Left hindlimb (tissue), 1 donor: ENCODE measurements at regions not wholly inside any gene's neighbourhood (a gene's known extent, or its start where the extent isn't known, plus 50 kb on each side); places are given as distances from the start of the nearest gene placed in this dataset.

ENCODE experiments used
- DNase-seq: peaks from one replicate; pipeline ENCODE4 v3.0.0-alpha.2; 2018

- no peak for DNase-seq
Measured at GRCh38 chr19:29432677-29433076, 93.1 kb upstream of the VSTM2B start.

GRCh38 chr19:29436591-29437103, 89.1 kb upstream of the VSTM2B start:
- no peak for DNase-seq

- no peak for DNase-seq
Measured at GRCh38 chr19:29439021-29439420, 86.8 kb upstream of the VSTM2B start.

GRCh38 chr19:29439688-29440550, 85.9 kb upstream of the VSTM2B start:
- no peak for DNase-seq

- DNase-seq: no peak
Measured at GRCh38 chr19:29442094-29442493, 83.7 kb upstream of the VSTM2B start.

- DNase-seq: no peak
Measured at GRCh38 chr19:29442910-29443309, 82.9 kb upstream of the VSTM2B start.

GRCh38 chr19:29445246-29445645, 80.5 kb upstream of the VSTM2B start:
- DNase-seq: no peak

GRCh38 chr19:29446361-29446760, 79.4 kb upstream of the VSTM2B start:
- no peak for DNase-seq

- DNase-seq: no peak
Measured at GRCh38 chr19:29448046-29448445, 77.7 kb upstream of the VSTM2B start.

GRCh38 chr19:29449371-29449770, 76.4 kb upstream of the VSTM2B start:
- no peak for DNase-seq

GRCh38 chr19:29450306-29450705, 75.5 kb upstream of the VSTM2B start:
- DNase-seq: no peak

- DNase-seq: no peak
Measured at GRCh38 chr19:29450812-29451211, 75.0 kb upstream of the VSTM2B start.

- DNase-seq: no peak
Measured at GRCh38 chr19:29454109-29454508, 71.7 kb upstream of the VSTM2B start.

GRCh38 chr19:29457413-29457812, 68.4 kb upstream of the VSTM2B start:
- no peak for DNase-seq

- no peak for DNase-seq
Measured at GRCh38 chr19:29467824-29468401, 57.9 kb upstream of the VSTM2B start.

- DNase-seq: no peak
Measured at GRCh38 chr19:29475469-29475868, 50.3 kb upstream of the VSTM2B start.
